Mucosa of rectum (tissue), 2 donors: ENCODE measurements at regions not wholly inside any gene's neighbourhood (a gene's known extent, or its start where the extent isn't known, plus 50 kb on each side); places are given as distances from the start of the nearest gene placed in this dataset.

ENCODE experiments used
- H3K27ac ChIP-seq, 2 donors: one replicate each; pipeline ENCODE4 v1.7.0; 2013; ENCODE audit warnings: inconsistent platforms in 2 of 2, low read depth in 2 of 2, low read length in 2 of 2
- H3K27me3 ChIP-seq, 2 donors: one replicate each; pipeline ENCODE4 v1.7.0; 2013; ENCODE audit warnings: low read length in 2 of 2; ENCODE audit not compliant: control insufficient read depth in 2 of 2, insufficient read depth in 2 of 2
- H3K36me3 ChIP-seq, 2 donors: one replicate each; pipeline ENCODE4 v1.7.0; 2013; ENCODE audit warnings: low read length in 2 of 2; ENCODE audit not compliant: control insufficient read depth in 2 of 2, insufficient read depth in 2 of 2
- H3K4me1 ChIP-seq, 2 donors: one replicate each; pipeline ENCODE4 v1.7.0; 2013; ENCODE audit warnings: low read length in 2 of 2, mild to moderate bottlenecking in 1 of 2; ENCODE audit not compliant: control insufficient read depth in 2 of 2, insufficient read depth in 2 of 2
- H3K4me3 ChIP-seq, 2 donors: one replicate each; pipeline ENCODE4 v1.7.0; 2013; ENCODE audit warnings: low read length in 2 of 2
- H3K9ac ChIP-seq, 2 donors: one replicate each; pipeline ENCODE4 v1.7.0; 2013; ENCODE audit warnings: low read length in 2 of 2, low read depth in 1 of 2, mild to moderate bottlenecking in 1 of 2
- H3K9me3 ChIP-seq, 2 donors: one replicate each; pipeline ENCODE4 v1.7.0; 2013; ENCODE audit warnings: low read length in 2 of 2; ENCODE audit not compliant: control insufficient read depth in 2 of 2
- donor health status: healthy.
- donor health status: Normal muscosa, but diverticular disease.

DNA sequence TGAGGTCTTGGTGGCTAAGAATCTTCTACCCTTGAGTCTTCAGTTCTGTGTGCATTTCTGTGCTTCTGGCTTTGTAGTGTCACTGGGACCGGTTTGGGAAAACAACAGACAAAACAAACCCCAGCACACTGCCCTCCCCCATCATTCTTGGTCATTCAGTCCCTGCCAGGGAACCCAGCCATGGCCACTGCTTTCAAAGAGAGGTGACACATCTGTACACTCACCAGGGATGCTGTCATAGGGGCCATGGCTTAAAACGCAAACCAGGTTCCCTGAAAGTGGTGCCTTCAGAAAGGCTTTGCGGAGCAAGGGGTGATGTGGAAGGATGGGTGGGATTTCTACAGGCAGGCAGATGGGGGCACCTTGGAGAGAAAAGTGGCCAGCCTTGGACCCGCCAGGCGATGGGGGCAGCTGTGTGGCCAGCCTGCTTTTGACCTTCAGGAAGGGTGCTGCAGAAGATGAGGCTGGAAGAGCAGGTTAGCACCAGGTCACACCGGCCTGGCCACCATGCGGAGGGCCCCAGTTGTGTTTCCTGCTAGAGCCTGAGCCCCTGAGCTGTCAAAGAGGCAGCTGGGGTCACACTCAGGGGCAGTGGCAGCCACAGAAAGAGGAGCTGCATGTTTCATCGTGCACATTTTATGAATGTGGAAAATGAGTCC is 101.3 kb downstream of the INHBB start:
- Histone ChIP-seq H3K27ac (no peak overlapping the region), H3K4me1 (peaks cover 5 to 7% of the 10 kb centered on the region in 2 donors), H3K9me3 (no peaks in the 10 kb centered on the region), H3K27me3 (peaks cover 7 to 10% of the 10 kb centered on the region in 2 donors), H3K9ac (no peak overlapping the region), H3K4me3 (no peak overlapping the region), H3K36me3 (no peaks in the 10 kb centered on the region)

GRCh38 chr2:120448436-120448835 is 102.5 kb downstream of the INHBB start:
- Histone ChIP-seq H3K36me3 (no peaks in the 10 kb centered on the region), H3K27me3 (peaks cover 3% of the 10 kb centered on the region in 2 donors), H3K27ac (no peak overlapping the region), H3K4me1 (no peaks in the 10 kb centered on the region), H3K9me3 (no peaks in the 10 kb centered on the region), H3K9ac (no peak overlapping the region), H3K4me3 (no peak overlapping the region)

GRCh38 chr2:120448961-120449810 is 103.2 kb downstream of the INHBB start:
- Histone ChIP-seq H3K4me1 (no peaks in the 10 kb centered on the region), H3K27me3 (peaks cover 0 to 3% of the 10 kb centered on the region in 2 donors), H3K4me3 (no peak overlapping the region), H3K9ac (no peak overlapping the region), H3K36me3 (no peaks in the 10 kb centered on the region), H3K27ac (no peak overlapping the region), H3K9me3 (no peaks in the 10 kb centered on the region)

GRCh38 chr2:120450196-120450820 is 104.4 kb downstream of the INHBB start:
- H3K4me1 ChIP-seq: no peaks in the 10 kb centered on the region
- no peak overlapping the region for H3K9ac ChIP-seq
- H3K27me3 ChIP-seq: no peaks in the 10 kb centered on the region
- no peak overlapping the region for H3K4me3 ChIP-seq
- no peaks in the 10 kb centered on the region for H3K36me3 ChIP-seq
- no peak overlapping the region for H3K27ac ChIP-seq
- H3K9me3 ChIP-seq: no peaks in the 10 kb centered on the region

GRCh38 chr2:120451334-120451733 is 105.4 kb downstream of the INHBB start:
- H3K27me3 ChIP-seq: no peaks in the 10 kb centered on the region
- H3K9me3 ChIP-seq: no peaks in the 10 kb centered on the region
- H3K27ac ChIP-seq: no peak overlapping the region
- no peaks in the 10 kb centered on the region for H3K4me1 ChIP-seq
- H3K9ac ChIP-seq: no peak overlapping the region
- H3K36me3 ChIP-seq: no peaks in the 10 kb centered on the region
- H3K4me3 ChIP-seq: no peak overlapping the region

DNA sequence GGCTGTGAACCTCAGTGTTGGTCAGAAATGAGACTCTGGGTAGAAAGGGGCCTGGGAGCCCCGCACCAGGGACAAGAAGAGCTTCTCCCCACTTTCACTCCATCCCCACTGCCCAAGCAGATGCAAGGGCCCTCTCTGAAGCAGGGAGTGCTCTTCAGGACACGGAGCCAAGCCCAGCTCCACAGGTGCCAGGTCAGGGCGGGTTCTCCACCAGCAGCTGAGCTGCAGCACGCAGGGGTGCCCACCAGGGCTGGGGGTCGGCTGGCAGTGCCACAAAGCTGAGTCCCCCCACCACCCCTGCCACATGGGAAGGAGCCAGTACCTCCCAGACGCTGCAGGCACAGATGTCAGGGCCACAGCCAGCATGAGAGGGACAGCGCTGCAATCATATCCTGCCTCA is 106.2 kb downstream of the INHBB start:
- Histone ChIP-seq H3K4me3 (no peak overlapping the region), H3K4me1 (no peaks in the 10 kb centered on the region), H3K36me3 (no peaks in the 10 kb centered on the region), H3K27me3 (no peaks in the 10 kb centered on the region), H3K9ac (no peak overlapping the region), H3K27ac (no peak overlapping the region), H3K9me3 (no peaks in the 10 kb centered on the region)

DNA sequence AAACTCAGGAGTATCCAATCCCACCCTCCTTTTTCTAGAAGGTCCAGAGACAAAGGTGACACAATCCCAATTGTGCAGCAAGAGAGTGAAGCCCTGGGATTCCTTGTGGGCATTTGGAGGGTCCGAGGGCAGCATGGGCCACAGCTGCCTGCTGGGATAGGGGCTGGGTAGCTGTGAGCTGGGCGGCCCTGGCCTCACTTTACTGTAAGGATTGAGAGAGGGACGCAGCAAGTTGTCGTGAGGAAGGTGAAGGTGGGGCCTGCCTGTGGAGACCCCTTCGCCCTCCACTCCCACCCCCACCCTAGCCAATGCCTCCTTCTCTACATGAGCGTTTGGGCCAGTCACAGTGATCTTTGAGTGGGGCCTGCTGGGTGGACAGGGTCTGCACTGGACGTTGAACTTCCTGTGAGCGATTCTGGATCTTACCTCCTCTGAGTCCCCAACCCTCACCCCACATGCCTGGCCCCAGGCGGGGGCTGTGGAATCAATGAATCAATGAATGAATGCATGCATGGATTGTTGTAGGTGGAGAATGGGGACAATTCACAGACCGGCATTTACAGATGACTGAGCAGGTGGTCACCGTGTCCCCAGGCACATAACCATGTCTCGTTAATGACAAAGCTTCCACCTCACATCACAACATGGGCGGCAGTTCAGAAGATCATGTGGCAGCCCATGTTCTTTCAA is 107.2 kb downstream of the INHBB start:
- no peaks in the 10 kb centered on the region for H3K4me1 ChIP-seq
- H3K4me3 ChIP-seq: no peak overlapping the region
- H3K27me3 ChIP-seq: no peaks in the 10 kb centered on the region
- no peak overlapping the region for H3K9ac ChIP-seq
- peaks cover 0 to 4% of the 10 kb centered on the region in 2 donors for H3K9me3 ChIP-seq
- no peaks in the 10 kb centered on the region for H3K36me3 ChIP-seq
- no peak overlapping the region for H3K27ac ChIP-seq

DNA sequence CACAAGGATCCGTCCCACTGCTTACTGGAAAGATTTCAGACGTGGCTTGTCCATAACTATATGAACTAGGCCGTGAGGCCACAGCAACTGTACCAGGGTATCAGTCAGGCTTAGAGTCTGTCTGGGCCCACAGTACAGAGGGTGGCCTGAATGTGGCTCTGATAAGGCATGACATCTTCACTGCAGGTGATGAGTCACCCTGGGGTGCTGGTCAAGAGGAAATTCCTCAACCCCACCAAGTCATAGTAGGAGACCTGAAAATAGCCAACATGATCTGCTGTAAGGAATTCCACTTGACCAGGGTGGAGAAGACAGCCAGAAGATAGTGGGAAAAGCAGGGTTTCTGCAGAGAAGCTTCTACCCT is 107.7 kb downstream of the INHBB start:
- Histone ChIP-seq H3K9ac (no peak overlapping the region), H3K9me3 (peaks cover 0 to 4% of the 10 kb centered on the region in 2 donors), H3K4me1 (no peaks in the 10 kb centered on the region), H3K27ac (no peak overlapping the region), H3K27me3 (no peaks in the 10 kb centered on the region), H3K4me3 (no peak overlapping the region), H3K36me3 (no peaks in the 10 kb centered on the region)

DNA sequence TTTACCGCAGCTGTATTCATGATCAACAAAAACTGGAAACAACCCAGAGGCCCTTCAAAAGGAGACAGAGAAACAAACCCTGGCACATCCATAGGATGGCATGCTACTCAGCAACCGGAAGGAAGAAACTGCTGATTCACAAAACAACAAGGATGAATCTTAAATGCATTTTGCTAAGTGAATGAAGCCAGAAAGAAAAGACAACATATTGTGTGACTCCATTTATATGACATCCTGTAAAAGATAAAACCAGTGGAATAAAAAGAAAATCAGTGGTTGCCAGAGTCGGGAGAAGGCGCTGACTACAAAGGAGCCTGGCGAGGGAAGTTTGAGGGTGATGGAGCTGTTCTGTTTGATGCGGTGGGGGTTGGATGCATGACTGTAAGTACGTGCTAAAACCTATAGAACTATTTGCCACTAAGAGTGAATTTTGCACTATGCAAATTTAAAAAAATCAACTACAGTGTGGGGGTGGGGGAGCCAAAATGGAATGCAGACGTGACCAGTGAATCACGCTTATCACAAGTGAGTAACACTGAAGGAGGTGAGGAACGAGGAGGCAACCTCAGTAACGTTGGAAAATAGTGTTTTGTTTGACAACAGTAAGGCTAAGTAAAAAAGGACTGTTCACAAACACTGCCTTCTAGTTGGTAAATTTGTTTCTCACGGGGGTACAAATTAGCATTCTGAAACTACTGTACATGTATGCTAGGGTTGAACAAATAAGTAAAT is 108.9 kb downstream of the INHBB start:
- Histone ChIP-seq H3K36me3 (no peaks in the 10 kb centered on the region), H3K27ac (no peak overlapping the region), H3K9me3 (peaks cover 0 to 4% of the 10 kb centered on the region in 2 donors), H3K9ac (no peak overlapping the region), H3K4me1 (no peaks in the 10 kb centered on the region), H3K4me3 (no peak overlapping the region), H3K27me3 (no peaks in the 10 kb centered on the region)
